HG02610 (cell line): ENCODE measurements at regions not wholly inside any gene's neighbourhood (a gene's known extent, or its start where the extent isn't known, plus 50 kb on each side); places are given as distances from the start of the nearest gene placed in this dataset.

Experiments used
- ATAC-seq: cut with Tn5 transposase; IDR thresholded peaks from one replicate; pipeline ENCODE4 v1.9.1; 2021; ENCODE audit warnings: mild to moderate bottlenecking, moderate library complexity; ENCODE audit not compliant: unreplicated experiment

DNA sequence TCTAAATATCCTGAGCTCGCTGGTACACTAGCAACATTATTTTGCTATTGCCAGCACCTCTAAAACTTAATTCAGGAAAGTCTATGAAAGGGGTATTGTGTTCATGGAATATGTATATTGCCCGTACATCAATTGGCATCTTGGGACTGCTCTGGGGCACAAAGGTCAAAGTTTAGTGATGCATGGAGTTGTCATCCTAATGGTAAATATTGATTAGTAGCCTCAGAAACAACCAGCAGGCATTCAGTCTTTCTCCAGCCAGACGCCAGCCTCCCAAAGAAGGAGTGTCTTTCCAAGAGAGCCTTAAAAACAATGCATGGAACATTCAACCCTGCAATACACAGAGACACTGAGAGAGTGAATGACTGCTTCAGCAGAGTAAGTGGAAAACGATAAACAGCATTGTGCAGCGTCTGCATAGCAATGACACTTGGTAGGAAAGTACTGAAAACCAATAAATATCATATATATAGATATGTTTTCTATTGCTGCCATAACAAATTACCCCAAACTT lies 377.3 kb downstream of the SHQ1 start:
- no peak for ATAC-seq

DNA sequence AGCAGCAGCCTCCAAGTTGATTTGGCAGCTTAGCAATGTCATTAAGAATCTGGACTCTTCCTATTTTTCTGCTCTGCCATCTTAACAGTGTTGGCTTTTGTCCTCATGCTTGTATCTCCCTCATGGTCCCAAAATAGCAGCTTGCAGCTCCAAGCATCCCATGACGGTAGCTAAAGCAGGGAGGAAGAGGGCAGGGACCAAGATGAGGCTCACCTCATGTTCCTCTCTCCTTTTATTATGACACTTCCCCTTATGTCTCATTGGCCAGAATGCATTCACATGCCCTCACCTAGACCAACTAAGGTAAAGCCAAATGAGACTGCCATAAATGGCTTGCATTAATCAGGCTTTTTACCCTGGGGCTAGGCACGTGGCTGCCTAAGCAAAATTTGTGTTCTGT lies 382.4 kb downstream of the SHQ1 start:
- no peak for ATAC-seq

DNA sequence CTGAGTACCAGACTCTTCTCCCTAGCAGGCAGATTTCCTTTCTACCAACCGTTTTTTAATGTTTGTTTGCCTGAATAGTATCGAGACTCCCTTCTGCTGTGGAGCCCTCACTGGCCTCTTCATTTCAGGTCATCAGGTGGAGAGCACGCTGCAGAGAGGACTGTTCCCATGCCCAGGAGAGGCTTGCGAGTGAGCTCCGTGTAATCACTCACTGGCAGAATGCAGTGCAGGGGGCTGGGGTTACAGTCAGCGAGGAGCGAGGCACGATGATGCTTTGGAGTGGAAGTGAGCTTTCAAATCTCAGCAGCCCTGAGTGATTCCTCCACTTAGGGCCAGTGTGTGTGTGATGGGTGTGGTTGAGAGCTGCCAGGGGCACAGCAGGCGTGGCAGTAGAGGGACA lies 385.2 kb downstream of the SHQ1 start:
- no peak for ATAC-seq

DNA sequence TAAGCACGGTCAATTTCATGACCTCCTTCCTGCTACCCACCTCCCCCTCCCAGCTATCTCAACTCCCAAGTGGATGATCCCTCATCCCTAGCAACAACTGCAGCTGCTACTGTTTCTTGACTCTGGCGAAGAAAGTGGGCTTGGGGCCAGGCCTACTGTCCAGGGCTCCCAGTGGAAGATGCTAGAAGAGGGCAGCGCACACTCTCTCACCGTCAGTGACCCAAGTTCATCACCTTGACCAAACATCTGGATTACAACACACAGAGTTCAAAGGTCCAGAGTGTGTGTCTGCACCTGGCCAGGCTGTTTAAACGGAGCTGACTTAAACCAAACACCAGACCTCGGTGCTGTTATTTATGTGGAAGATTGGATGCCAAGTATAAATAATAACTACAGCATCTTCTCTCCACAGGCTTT lies 385.6 kb downstream of the SHQ1 start:
- ATAC-seq = no peak

DNA sequence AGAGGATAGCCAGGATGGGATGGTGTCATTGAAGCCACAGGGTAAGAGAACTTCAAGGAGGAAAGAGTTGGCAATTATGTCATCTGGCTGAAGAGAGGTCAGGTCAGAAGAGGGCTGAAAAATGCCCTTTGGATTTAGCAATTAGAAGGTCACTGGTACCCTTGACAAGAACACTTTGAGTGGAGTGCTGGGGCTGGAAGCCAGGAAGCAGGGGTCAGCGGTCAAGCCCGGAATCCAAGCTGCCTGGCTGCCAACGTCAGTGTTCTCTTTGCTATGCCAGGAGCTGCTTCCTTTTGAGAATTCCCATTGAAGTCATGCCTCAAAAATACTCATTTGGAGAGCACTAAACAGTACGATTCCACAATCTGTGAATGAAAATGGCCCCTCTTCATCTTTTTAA lies 386.5 kb downstream of the SHQ1 start:
- ATAC-seq = no peak

DNA sequence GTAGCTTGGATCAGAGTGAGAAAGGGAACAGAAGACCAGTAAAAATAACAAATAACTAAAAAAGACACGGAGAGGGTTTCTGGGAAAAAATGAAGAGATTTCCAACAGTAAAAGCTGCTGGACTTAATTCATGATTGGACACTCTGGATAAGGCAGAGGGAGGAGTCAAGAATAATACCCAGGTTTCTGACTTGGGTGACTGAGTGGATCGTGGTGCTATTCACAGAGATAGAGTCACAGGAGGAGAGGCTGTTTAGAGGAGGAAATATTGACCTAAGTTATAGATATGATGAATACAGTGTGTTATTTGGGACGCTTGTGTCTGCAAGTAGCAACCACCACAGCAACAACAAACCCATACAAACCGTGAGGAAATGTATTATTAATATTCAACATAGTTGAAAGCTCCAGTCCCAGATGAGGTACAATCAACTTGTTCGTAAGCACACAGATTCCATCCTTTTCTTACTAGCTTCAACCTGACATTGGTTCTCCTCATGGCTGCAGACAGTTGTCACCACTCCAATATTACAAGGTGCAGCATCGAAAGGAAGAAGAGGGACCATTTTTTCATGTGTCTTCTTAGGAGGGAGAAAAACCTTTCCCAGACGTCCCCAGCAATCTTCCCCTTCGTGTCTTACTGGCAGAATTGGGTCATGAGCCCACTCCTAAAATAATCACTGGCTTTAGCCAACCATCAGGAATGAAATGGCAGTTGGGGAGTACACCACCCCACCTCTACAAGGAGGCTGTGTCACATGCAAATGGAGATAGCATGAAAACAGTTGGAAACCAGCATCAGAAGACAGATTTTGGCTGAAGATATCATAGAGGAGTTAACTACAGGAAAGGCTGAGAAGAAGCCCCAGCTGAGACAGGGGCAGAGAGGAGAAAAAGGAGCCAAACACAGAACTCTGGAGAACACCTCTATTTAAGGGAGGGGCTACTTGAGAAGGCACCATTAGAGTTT lies 387.8 kb downstream of the SHQ1 start:
- no peak for ATAC-seq

DNA sequence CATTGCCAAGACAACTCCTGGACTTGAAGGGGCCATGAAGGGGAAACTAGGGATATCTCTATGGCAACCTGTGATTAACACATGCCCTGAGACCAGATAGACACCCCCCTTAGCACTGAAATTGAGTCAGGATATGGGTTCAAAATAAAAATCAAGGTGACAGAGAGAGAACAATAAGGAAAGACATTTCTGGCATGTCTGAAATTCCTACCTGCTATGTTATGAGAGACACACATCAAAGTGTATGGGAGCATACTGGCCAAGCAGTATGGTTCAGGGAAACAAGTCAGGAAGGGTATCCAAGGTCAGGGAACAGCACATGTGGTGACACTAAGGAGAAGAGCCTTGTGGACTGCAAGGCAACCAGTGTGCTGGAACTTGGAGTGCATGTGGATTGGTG lies 388.7 kb downstream of the SHQ1 start:
- ATAC-seq = no peak

DNA sequence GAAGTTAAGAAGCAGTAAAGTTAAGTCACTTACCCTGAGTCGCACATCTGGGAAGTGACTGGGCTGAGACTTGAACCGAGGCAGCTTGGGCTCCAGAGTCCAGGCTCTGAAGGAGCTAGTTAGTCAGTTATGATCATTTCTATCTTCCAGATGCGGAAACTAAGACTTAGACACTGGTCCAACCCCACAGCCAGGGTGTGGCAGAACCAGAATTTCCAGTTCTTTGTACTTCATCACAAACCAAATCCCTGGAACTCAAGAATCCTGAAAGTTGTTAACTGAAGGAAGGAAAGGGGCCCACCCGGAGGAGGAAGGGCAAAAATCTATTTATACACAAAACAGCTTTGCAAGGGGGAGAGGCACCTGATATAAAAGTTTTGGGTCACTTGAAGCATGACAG lies 389.9 kb downstream of the SHQ1 start:
- no peak for ATAC-seq

DNA sequence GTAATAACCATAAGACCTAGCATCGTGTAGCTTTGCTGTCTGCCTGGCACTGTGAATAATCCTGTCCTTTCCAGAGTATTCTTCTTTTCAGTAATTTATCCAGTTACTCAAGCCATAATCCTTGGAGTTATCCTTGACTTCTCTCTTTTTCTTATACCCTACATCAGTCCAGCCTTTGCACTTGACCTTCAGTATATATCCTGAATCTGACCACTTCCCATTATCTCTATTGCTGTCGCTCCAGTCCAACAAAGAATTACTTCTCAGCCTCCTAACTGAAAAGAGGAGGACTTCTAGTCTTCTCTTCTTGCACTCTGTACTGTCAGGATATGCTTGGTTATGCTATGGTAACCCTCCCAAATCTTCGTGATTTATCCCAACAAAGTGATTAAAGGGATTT lies 393.8 kb downstream of the SHQ1 start:
- ATAC-seq = no peak

DNA sequence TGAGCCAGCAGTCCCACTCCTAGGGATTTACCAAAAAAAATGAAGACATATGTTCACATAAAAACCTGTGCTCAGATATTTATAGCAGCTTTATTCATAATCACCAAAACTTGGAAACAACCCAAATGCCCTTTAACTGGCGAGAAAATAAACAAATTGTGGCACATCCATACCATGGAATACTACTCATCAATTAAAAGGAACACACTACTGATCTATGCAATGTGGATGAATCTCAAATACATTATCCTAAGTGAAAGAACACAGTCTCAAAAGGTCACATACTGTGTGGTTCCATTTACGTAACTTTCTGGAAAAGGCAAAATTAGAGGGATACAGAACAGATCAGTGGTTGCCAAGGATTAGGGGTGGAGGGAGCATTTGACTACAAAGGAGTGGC lies 394.5 kb downstream of the SHQ1 start:
- no peak for ATAC-seq

DNA sequence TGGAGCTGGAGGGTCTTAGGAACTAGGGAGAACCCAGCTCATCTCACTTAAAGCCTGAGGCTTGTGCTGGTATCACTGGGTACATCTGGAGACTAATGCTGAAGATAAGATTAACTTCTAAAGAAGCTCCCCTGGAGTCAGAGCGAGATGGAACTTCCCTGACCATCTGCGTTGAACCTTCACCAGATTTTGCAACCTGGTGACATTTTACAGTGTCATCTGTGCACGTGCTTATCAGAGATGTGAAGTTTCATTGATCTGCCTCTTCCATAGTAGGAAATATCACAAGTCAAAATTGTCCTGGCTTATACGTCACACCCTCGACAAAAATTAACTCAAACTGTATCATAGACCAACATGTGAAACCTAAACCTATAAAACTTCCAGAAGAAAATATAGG lies 395.5 kb downstream of the SHQ1 start:
- ATAC-seq = no peak

DNA sequence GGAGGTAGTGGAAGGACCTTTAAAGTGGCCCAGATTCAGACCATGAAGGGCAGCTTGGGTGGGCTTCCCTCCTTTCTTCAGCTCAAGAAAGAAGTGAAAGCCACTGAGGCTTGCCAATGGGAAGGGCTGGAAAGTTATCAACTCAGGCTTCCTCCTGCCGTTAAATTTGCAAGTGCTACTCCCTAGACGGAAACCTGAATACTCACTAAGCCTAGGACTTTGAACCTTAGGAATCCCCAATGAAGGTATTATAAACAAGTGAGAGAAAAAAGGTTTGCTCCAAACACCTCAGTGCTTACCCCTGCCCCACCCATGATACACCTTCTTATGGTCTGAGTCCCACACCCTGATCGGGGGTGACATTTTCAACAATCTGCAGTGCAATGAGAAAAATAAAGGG lies 396.4 kb downstream of the SHQ1 start:
- ATAC-seq = no peak

DNA sequence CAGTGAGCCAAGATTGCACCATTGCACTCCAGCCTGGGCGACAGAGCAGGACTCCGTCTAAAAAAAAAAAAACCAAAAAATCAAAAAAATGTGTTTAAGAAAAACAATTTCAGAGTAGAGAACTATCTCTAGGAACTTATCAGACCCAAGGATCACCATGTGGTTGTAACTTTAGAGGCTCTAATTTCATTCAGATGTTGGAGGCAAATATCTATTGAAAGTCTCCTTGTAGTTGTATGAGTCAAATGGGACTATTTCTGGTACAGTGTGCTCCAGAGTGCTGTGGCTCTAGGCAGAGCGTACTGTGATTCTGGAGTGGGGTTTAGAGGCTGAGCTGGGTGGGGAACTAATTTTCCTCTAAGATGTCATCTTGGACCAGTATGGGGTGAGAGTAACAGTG lies 398.7 kb downstream of the SHQ1 start:
- ATAC-seq = no peak

DNA sequence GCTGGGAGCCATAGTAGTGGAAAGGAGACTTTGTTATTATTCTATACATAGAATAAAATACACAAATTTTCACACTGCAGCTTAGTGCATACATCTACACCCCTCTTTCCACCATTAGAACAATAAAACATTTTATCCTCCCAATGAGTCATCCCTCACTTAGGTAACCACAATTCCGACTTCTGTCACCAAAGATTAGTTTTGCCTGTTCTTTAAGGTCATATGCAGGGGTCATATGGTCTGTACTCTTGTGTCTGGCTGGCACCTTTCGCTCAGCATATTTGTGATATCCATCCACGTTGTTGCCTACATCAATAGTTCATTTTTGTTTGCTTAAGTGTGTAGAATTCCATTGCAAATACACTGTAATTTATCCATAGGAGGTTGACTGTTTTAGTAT lies 399.4 kb downstream of the SHQ1 start:
- no peak for ATAC-seq

DNA sequence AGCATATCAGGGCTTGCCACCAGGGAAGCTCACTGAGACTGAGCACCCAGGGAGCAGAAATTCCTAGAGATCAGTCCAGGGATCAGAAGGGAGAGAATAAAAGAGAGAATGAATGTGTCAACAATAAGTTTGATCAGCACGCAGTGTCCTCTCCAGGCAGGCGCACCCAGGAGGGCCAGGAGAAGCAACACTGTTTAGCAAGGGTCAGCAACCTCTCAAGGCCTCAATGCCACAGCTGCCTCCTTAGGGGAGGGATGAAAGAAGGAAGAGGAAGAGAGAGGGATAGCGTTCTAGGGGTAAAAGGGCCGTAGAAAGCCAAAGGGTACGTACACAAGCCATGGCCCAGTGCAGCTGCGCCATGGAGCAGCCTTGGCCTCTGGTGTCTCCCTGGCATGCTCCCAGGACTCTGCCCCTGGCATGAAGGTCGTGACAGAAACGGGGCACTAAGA lies 399.8 kb downstream of the SHQ1 start:
- no peak for ATAC-seq

DNA sequence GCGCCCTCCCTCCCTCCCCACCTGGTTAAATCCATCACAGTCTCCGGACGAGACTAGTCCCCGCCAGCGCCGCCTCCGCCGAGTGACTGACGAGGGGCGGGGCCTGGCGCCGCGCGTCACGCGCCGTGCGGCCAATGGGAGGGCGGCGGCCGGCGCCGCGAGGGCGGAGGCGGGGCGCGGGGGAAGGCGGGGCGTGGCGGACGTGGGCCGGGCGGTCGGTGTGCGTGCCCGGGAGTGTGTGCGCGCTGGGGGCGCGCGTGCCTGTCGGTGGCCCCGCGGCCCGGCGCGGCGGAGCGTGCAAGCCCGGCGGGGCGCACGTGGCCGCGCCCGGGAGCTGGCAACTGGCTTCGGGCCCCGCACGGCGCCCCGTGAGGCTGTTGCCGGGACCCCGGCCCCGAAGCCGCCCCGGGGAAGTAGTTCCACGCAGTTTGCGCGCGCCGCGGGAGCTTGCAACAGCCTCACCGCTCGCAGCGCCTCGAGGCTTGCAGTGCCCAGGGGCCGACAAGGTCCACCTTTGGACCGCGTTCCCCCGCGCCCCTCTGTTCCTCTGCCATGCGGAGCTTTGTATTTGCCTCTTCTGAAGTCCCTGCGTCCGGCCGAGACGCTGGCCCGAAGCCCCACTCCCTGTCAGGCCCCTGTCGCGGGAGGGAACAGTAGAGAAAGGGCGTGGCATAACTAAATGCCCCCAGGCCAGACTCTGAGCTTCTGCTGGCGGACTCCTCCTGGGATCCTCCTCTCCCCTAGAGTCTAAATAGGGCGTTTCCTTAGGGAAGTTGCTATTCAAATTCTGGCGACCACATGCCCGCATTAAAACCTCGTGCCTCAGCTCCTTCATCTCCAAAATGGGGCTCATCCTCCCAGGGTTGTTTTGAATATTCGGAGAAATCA lies 400.9 kb downstream of the SHQ1 start:
- ATAC-seq = peak; percentile 89

DNA sequence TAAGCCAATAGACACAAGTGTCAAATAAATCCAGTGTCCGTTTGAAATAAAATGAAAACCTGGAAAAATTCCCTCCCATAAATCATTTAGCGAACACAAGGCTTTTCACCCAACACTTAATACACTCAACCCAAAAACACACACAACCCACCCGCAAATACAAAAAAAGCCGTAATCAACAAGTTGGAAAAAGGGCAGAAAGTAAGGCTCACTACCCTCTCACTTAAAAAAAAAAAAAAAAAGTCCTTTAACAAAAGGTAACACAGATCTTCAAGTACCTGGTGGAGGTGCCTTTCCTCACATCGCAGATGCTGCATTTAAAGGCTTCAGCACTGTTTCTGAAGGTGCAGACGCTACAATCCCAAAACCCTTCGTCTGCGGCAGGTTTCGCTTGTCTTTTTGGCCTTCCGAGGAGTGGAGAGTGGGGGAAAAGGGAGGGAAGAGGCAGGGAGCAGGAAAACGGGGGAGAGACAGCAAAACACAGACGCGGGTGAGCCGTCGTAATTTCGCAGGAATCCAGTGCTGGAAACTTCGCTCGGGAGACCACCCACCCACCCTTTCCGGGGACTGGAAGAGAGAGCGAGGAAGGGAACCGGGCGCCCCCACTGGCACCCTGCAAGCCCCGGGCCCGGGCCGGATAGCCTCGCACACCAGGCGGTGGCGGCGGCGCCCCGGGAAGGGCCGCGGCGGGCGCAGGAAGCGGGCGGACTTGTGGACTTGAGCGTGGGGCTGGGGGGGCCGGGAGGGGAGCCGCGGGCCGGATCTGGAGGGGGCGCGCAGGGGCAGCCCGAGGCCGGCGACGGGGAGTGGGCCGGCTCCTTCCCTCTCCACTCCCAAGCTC lies 401.8 kb downstream of the SHQ1 start, which contains the start of gene RYBP:
RYBP (minus strand) TSS at position 404 of the 841 bp plus-strand sequence.
- ATAC-seq = peak; percentile 24

DNA sequence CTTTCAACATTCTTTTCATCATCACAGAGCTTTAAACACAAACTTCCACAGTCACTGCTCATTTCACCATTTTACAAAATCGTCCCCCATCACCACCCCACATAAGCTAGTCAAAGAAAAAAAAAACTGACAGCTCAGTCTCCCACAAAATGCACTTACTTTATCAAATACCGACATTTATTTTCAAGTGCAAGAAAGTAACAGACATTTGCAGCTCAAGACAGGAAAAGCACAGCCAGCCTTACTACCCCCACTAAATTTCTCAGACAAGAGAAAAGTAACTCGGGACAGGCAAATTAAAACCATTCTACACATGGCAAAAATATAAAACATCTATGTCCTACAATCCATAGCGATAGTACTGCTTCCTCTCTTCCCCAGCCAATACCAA lies 402.4 kb downstream of the SHQ1 start:
- no peak for ATAC-seq

DNA sequence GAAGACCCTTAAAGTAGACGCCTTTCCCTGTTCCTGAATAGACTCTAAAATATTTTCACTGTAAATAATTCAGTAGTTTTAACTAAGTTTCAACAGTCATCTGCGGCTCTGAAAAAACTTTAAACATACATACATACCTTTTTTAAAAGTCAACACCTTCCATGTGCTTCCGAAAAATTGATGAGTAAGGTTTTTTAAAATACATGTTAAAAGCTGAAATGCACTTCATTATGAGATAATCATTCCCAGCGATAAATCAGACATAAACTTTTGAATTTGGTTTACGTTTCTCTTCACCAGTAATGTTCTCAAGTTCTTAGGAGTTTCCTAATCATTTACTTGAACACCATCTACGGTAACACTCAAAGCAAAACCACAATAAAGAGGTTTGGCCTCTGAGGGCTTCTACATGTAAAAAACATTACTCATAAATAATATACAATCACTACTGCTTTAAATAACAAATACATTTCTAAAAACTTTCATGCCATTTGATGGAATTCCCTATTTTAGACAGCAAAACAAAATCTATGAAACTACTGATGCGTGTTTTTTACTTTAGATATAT lies 403.5 kb downstream of the SHQ1 start:
- peak; percentile 28 for ATAC-seq

DNA sequence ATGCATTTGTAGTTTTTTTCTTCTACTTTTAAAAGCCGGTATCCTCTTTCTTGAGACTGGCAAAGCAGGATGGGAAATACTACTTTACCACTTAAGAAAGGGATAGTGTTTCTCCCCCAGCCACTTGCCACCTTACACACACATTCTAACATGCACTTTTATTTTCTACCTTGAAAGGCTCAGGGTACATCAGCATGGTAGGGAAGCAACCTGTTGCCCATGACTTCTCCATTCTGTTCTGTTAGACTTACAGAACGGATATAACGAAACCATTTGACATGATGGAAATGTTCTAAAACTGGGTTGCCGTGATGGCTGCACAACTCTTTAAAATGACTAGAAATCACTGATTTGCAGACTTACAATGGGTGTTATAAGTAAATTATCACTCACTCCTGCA lies 405.5 kb downstream of the SHQ1 start:
- no peak for ATAC-seq
